ENCODE measurements at regions not wholly inside any gene's neighbourhood (a gene's known extent, or its start where the extent isn't known, plus 50 kb on each side); places are given as distances from the start of the nearest gene placed in this dataset.
A peak's percentile ranks its signal among the peaks of the same experiment; 100 is the strongest.

- TF ChIP-seq CTCF (conservative IDR thresholded peaks at IDR 0.05; ENCODE audit: low read depth, low read length) = no peak
- no peak for DNase-seq (ENCODE audit: low read depth)
Measured at GRCh38 chr13:70623239-70623638, 515.0 kb upstream of the KLHL1 start.

GRCh38 chr13:70622796-70623195 lies 514.5 kb upstream of the KLHL1 start:
- no peak for DNase-seq (ENCODE audit: low read depth)
- no peak overlapping the region for H3K4me3 ChIP-seq (ENCODE audit: low read length)
- no peak for TF ChIP-seq CTCF (conservative IDR thresholded peaks at IDR 0.05; ENCODE audit: low read depth, low read length)

More at GRCh38 chr13:70623239-70623638, 515.0 kb upstream of the KLHL1 start:
- no peak overlapping the region for H3K4me3 ChIP-seq (ENCODE audit: low read length)

- DNase-seq (ENCODE audit: low read depth) = no peak
- H3K4me3 ChIP-seq (ENCODE audit: low read length) = no peak overlapping the region
- no peak for TF ChIP-seq CTCF (conservative IDR thresholded peaks at IDR 0.05; ENCODE audit: low read depth, low read length)
Measured at GRCh38 chr13:70619936-70620335, 511.7 kb upstream of the KLHL1 start.

GRCh38 chr13:70616847-70617246 lies 508.6 kb upstream of the KLHL1 start:
- no peak for DNase-seq (ENCODE audit: low read depth)

GRCh38 chr13:70613295-70613694 lies 505.0 kb upstream of the KLHL1 start:
- TF ChIP-seq CTCF (conservative IDR thresholded peaks at IDR 0.05; ENCODE audit: low read depth, low read length) = peak; percentile 47
- no peak for DNase-seq (ENCODE audit: low read depth)
- no peak overlapping the region for H3K4me3 ChIP-seq (ENCODE audit: low read length)

More at GRCh38 chr13:70616847-70617246, 508.6 kb upstream of the KLHL1 start:
- H3K4me3 ChIP-seq (ENCODE audit: low read length) = no peak overlapping the region
- TF ChIP-seq CTCF (conservative IDR thresholded peaks at IDR 0.05; ENCODE audit: low read depth, low read length) = no peak

- no peak for DNase-seq (ENCODE audit: low read depth)
- no peak for TF ChIP-seq CTCF (conservative IDR thresholded peaks at IDR 0.05; ENCODE audit: low read depth, low read length)
- no peak overlapping the region for H3K4me3 ChIP-seq (ENCODE audit: low read length)
Measured at GRCh38 chr13:70612881-70613280, 504.6 kb upstream of the KLHL1 start.

GRCh38 chr13:70604448-70604847 lies 496.2 kb upstream of the KLHL1 start:
- no peak for DNase-seq (ENCODE audit: low read depth)
- no peak overlapping the region for H3K4me3 ChIP-seq (ENCODE audit: low read length)
- TF ChIP-seq CTCF (conservative IDR thresholded peaks at IDR 0.05; ENCODE audit: low read depth, low read length) = no peak

Data from retinal pigment epithelial cell (primary cell).